ENCODE measurements at regions not wholly inside any gene's neighbourhood (a gene's known extent, or its start where the extent isn't known, plus 50 kb on each side); places are given as distances from the start of the nearest gene placed in this dataset.

GRCh38 chr5:161112371-161112770 is 260.4 kb upstream of the ATP10B start:
- TF ChIP-seq, protein P1, sequence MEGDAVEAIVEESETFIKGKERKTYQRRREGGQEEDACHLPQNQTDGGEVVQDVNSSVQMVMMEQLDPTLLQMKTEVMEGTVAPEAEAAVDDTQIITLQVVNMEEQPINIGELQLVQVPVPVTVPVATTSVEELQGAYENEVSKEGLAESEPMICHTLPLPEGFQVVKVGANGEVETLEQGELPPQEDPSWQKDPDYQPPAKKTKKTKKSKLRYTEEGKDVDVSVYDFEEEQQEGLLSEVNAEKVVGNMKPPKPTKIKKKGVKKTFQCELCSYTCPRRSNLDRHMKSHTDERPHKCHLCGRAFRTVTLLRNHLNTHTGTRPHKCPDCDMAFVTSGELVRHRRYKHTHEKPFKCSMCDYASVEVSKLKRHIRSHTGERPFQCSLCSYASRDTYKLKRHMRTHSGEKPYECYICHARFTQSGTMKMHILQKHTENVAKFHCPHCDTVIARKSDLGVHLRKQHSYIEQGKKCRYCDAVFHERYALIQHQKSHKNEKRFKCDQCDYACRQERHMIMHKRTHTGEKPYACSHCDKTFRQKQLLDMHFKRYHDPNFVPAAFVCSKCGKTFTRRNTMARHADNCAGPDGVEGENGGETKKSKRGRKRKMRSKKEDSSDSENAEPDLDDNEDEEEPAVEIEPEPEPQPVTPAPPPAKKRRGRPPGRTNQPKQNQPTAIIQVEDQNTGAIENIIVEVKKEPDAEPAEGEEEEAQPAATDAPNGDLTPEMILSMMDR (IDR thresholded peaks at IDR 0.05; ENCODE audit: poor library complexity) = no peak
- no peak for TF ChIP-seq EZH2 (IDR thresholded peaks at IDR 0.05; ENCODE audit: borderline replicate concordance)
